SU-DHL-6 (cell line): ENCODE measurements at regions not wholly inside any gene's neighbourhood (a gene's known extent, or its start where the extent isn't known, plus 50 kb on each side); places are given as distances from the start of the nearest gene placed in this dataset.

Experiments
- EZH2phosphoT487 ChIP-seq: fragments of 200-600 bp; sonication (generic), shearing (Covaris generic); conservative IDR thresholded peaks from 2 replicates; pipeline ENCODE4 v1.6.1; 2018; ENCODE audit warnings: mild to moderate bottlenecking, antibody characterized with exemption, low read length, moderate library complexity, mixed read lengths
- TF ChIP-seq, protein P1 (sequence below): fragments of 200-600 bp; sonication (generic); IDR thresholded peaks from one replicate; pipeline ENCODE4 v1.5.1; 2017; ENCODE audit warnings: antibody characterized with exemption, mild to moderate bottlenecking, low read length, moderate library complexity; ENCODE audit not compliant: insufficient read depth, poor library complexity, severe bottlenecking

- TF ChIP-seq EZH2phosphoT487: no peak
- TF ChIP-seq, protein P1, sequence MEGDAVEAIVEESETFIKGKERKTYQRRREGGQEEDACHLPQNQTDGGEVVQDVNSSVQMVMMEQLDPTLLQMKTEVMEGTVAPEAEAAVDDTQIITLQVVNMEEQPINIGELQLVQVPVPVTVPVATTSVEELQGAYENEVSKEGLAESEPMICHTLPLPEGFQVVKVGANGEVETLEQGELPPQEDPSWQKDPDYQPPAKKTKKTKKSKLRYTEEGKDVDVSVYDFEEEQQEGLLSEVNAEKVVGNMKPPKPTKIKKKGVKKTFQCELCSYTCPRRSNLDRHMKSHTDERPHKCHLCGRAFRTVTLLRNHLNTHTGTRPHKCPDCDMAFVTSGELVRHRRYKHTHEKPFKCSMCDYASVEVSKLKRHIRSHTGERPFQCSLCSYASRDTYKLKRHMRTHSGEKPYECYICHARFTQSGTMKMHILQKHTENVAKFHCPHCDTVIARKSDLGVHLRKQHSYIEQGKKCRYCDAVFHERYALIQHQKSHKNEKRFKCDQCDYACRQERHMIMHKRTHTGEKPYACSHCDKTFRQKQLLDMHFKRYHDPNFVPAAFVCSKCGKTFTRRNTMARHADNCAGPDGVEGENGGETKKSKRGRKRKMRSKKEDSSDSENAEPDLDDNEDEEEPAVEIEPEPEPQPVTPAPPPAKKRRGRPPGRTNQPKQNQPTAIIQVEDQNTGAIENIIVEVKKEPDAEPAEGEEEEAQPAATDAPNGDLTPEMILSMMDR: no peak
Observed at GRCh38 chr3:76938962-76939361, 100.9 kb upstream of the ROBO2 start.
